ENCODE measurements at regions not wholly inside any gene's neighbourhood (a gene's known extent, or its start where the extent isn't known, plus 50 kb on each side); places are given as distances from the start of the nearest gene placed in this dataset.
A peak's percentile ranks its signal among the peaks of the same experiment; 100 is the strongest.

DNA sequence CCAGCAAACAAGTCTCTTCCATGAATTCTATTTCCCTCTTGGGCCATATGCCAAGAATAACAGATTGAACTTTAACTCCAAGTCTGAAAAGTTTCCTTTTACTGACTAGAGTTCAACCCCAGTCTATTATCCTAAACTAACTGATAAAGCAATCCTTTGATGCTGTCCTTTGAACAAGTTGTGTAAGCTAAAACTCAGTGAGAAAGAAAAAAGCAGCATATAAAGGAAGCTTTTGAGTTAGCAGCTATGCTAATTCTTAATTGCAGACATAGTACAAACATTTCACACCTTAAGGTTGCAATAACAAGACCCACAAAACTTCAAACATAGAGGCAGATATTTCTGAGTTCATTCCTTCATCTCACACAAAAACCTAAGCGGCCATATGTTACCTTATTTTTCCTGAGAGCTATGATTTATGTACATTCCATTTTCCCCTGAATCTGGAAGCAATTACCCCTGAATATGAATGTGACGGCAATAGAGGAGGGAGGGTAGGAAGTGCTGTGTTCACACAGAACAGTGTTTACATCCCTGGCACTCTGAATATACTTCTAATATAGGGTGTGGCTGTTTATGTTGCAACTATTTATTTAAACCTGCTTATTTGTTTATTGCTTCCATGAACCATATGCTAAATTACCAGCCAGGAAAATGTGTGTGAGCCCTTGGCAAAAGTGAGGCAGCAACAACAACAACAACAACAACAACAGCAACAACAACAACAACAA is 180.6 kb downstream of the IRS1 start:
- no peak for DNase-seq

DNA sequence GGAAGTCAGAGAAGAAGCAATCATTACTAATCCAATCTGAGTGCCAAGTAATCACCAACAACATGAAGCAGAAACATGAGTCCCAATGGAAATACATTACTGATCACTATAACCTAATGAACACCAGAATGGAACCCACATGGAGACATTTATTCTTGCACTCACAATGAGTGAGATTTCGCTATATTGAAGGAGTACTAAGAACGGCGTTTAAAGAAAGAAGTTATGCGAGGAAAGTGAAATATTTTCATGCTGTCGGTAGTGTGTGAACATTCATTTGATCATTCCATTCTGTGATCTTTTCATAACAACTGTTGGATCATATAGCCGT is 181.1 kb downstream of the IRS1 start:
- no peak for DNase-seq

DNA sequence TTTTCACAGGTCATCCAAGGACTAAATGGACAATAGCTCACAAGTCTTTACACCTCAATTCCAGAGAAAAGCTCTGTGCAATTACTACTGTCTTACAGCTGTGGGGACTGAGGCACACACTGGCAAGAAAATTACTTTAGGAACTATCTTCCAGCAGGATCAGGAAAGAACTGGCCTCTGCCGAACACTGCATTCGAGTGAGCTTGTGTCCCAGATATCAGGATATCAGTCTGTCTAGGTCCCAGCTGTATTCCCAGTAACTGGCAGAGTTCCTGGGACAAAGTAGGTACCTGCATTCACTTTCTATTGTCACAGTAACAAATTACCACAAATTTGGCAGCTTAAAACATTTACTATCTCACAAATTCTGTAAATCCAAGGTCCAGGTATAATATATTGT is 183.7 kb downstream of the IRS1 start:
- DNase-seq, result no peak

- DNase-seq, result no peak
Measured at GRCh38 chr2:226611944-226612318, 187.7 kb downstream of the IRS1 start.

- no peak for DNase-seq
Measured at GRCh38 chr2:226611196-226611943, 188.2 kb downstream of the IRS1 start.

DNA sequence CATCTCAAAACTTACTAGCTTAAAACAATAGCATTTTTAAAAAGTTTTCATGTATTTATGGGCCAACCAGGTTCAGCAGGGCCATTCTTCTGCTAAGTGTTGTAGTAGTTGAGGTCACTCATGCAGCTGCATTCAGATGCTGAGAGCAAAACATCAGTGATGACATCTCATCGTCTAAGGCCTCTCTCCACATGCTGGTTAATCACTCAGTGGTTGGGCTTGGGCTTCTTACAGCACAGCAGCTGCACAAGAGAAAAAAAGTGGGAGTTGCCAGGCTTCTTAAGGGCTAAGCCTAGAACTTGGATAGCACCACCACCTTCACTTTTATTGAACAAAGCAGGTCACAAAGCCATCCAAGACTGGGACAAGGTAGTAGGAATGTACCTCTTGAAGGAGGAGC is 190.3 kb downstream of the IRS1 start:
- no peak for DNase-seq

GRCh38 chr2:226608451-226608850 is 191.2 kb downstream of the IRS1 start:
- DNase-seq, result no peak

GRCh38 chr2:226607379-226607778 is 192.2 kb downstream of the IRS1 start:
- DNase-seq, result no peak

GRCh38 chr2:226605642-226606041 is 194.0 kb downstream of the IRS1 start:
- DNase-seq, result no peak

DNA sequence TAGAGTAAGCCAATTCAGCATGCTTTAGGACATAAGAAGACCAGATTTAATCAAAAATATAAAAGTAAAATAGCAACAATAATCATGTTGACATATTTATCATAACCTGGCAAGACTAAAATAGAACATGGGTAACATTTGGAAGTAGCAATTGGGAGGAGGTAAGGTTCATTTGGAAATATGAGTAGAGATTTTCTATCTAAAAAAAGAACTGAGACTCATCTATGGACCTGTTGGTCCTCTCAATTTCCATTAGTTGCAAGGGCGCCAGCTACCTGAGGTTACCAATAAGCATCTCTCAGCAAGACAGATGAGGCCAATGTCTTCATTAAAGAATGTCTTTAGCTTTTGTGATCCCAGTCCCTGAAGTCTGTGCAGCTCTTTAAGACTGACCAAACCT is 196.0 kb downstream of the IRS1 start:
- DNase-seq, result no peak

- DNase-seq, result no peak
Measured at GRCh38 chr2:226601881-226602662, 197.5 kb downstream of the IRS1 start.

DNA sequence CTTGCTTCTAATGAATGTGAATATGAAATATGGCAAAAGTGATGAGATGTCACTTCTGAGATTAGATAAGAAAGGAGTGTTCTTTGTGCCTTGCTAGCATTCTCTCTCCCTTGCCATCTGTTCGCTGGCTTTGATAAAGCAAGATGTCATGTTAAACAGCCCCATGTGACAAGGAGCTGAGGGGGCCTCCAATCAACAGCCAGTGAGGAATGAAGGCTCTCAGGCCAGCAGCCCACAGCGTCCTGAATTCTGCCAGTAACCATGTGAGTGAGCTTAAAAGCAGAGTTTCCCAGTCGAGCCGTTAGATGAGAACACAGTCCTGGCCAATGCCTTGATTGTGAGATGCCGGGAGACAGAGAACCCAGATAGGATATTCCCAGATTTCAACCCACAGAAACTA is 198.8 kb downstream of the IRS1 start:
- DNase-seq, result no peak

GRCh38 chr2:226600184-226600583 is 199.4 kb downstream of the IRS1 start:
- no peak for DNase-seq

DNA sequence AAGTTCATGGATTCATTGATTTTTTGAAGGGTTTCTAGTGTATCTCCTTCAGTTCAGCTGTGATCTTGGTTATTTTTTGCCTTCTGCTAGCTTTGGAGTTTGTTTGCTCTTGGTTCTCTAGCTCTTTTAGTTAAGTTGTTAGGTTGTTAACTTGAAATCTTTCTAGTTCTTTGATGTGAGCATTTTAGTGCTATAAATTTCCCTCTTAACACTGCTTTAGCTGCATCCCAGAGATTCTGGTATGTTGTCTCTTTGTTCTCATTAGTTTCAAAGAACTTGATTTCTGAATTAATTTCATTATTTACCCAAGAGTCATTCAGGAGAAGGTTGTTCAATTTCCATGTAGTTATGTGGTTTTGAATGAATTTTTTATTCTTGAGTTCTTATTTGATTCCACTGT is 210.6 kb downstream of the IRS1 start:
- no peak for DNase-seq

GRCh38 chr2:226585130-226585561 is 214.5 kb downstream of the IRS1 start:
- no peak for DNase-seq

- DNase-seq, result no peak
Measured at GRCh38 chr2:226584518-226585055, 215.0 kb downstream of the IRS1 start.

DNA sequence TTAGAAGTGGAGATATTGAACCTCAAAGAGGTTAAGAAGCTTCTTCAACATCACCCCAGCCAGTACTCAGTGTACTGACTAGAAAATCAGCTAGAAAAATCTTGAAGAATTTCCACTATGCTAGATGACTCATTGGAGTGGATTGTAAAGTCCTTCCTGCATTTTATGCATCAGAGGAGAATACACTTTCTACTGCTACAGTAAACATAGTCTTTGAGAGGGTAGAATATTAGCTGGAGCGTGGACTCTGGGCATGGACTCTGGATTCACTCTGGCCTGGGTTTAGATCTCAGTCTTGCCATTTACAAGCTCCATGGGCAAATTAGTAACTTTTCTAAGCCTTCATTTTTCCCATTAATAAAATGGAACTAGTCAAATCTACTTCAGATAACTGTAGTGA is 215.9 kb downstream of the IRS1 start:
- DNase-seq, result peak; percentile 10

DNA sequence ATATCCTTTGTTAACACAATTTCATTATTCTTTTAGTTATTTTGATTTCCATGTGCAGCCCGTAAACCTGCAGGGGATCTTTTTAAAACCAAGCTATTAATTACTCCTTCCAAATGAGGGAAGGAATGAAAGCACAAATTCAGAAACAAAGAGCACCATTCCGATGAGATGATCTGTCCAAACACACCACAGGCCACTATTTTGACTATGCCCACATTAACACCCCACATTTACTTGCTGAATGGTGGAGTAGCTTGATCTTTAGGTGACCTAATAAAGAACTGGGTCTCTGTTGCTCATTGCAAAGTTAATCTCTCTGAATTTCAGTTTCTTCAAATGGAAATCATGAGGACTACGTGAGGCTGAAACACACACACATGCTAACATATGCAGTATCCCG is 218.0 kb downstream of the IRS1 start:
- no peak for DNase-seq

DNA sequence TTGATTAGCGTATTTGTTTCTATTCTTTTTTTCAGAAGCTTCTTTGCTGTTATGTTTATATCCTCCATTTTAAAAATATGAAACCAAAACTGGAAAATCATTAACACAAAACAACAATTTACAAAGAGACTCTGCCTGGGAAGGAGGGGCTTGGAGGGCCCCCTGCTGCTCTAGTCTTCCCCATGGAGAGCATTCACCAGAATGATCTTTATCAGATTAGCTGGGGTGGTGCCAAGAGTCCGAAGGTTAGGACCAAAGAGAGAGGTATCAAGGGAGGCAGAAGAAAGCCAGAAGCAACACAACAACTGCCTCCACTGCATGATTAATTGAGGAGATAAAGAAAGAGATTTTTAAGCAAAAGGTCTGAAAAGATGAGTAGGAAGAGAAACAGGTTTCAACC is 218.6 kb downstream of the IRS1 start:
- no peak for DNase-seq

- no peak for DNase-seq
Measured at GRCh38 chr2:226580403-226580802, 219.2 kb downstream of the IRS1 start.

DNA sequence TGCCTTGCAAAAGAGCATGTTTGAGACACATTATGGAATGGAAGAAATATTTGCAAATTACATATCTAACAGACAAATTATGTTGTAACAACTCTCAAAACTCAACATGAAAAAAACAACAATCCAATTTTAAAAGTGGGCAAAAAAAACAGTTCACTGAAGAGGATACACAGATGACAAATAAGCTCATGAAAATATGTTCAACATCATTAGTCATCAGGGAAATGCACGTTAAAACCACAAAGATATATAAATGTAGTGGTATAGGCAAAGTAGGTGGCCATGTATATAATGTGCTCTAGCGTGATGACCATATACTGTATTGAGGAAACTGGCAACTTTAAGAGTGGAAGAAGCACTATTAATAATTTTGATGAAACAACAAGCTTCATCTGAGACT is 220.1 kb downstream of the IRS1 start:
- DNase-seq, result no peak

GRCh38 chr2:226578879-226579278 is 220.7 kb downstream of the IRS1 start:
- DNase-seq, result no peak

- no peak for DNase-seq
Measured at GRCh38 chr2:226578373-226578772, 221.2 kb downstream of the IRS1 start.

DNA sequence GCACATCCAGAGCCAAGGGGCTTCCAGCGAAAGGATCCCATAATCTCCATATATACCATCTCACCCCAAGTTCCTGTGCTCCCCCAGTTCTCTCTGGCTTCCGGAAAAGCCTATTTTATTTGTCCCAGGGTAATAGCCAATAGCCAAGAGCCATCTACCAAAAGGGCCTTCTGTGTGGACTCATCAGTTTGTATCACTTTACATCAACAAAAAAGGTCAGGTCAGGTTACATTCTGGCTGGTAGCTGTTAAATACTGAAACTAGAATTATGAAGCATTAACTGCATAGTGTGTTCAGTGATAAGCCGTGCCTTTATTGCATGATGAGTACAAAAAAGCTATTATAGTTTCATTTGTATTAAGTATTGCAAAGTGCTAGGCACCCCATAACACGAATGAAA is 223.7 kb downstream of the IRS1 start:
- DNase-seq, result no peak

Measured in dermis blood vessel endothelial cell (primary cell).